Uterus (tissue), 2 donors: ENCODE measurements at regions not wholly inside any gene's neighbourhood (a gene's known extent, or its start where the extent isn't known, plus 50 kb on each side); places are given as distances from the start of the nearest gene placed in this dataset.

Experiments
- POLR2A ChIP-seq, 2 donors: fragments of 450-650 bp; IDR thresholded peaks; one replicate each; pipeline ENCODE4 v1.6.1; 2016; ENCODE audit warnings: antibody characterized with exemption in 2 of 2, mild to moderate bottlenecking in 1 of 2, moderate library complexity in 1 of 2
- TF ChIP-seq, protein P1 (sequence below), 4 experiments: fragments of 200-600 bp in 2 of 4; fragments of 450-650 bp in 2 of 4; sonication (generic) in 2 of 4; IDR thresholded peaks; one replicate each; pipeline ENCODE4 v1.5.1; 2016 to 2019; ENCODE audit warnings: antibody characterized with exemption in 4 of 4, mild to moderate bottlenecking in 2 of 4, moderate library complexity in 1 of 4

DNA sequence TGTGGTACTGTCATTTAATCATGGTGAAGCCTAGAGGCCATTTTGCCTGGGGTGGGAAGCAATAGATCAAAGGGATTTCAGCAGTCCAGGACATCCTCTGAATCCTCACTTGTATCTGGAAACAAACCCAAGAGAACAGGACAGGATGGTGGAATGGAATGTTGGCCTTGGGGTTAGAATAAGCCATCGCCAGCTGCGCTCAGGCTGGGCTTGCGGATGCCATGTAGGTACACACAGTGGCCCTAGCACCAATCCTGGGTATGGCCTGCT, 76.5 kb upstream of the ALDH1A3 start:
- TF ChIP-seq, protein P1, sequence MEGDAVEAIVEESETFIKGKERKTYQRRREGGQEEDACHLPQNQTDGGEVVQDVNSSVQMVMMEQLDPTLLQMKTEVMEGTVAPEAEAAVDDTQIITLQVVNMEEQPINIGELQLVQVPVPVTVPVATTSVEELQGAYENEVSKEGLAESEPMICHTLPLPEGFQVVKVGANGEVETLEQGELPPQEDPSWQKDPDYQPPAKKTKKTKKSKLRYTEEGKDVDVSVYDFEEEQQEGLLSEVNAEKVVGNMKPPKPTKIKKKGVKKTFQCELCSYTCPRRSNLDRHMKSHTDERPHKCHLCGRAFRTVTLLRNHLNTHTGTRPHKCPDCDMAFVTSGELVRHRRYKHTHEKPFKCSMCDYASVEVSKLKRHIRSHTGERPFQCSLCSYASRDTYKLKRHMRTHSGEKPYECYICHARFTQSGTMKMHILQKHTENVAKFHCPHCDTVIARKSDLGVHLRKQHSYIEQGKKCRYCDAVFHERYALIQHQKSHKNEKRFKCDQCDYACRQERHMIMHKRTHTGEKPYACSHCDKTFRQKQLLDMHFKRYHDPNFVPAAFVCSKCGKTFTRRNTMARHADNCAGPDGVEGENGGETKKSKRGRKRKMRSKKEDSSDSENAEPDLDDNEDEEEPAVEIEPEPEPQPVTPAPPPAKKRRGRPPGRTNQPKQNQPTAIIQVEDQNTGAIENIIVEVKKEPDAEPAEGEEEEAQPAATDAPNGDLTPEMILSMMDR (IDR thresholded peaks at IDR 0.05), result no peak
- no peak for TF ChIP-seq POLR2A (IDR thresholded peaks at IDR 0.05)
